22Rv1 (cell line): ENCODE measurements at regions not wholly inside any gene's neighbourhood (a gene's known extent, or its start where the extent isn't known, plus 50 kb on each side); places are given as distances from the start of the nearest gene placed in this dataset.

Source experiments
- CTCF ChIP-seq: fragments of 450-650 bp; IDR thresholded peaks from 2 replicates; pipeline ENCODE4 v1.5.1; 2017; ENCODE audit warnings: mild to moderate bottlenecking
- ZFX ChIP-seq: fragments of 450-650 bp; IDR thresholded peaks from 2 replicates; pipeline ENCODE4 v1.6.1; 2017; ENCODE audit warnings: antibody characterized with exemption, borderline replicate concordance

DNA sequence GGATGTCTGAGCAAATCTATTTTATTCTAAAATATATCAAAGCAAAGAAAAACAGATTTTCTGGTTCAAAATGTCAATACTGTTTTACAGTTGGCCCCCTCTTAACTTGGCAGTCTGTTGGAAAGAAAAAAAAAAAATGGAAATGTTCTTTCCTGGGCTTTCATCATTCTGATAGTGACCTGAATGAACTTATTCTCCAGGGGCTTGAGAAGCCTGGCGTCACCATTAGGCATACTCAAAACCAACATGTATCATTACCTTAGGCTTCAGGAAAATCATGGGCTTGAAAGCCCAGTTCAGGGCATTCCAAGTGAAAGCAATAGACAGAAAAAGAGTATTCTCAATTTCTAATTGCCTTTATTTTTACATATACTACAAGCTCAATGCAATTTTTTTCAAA is 283.7 kb upstream of the PUM3 start:
- no peak for TF ChIP-seq CTCF
- no peak for TF ChIP-seq ZFX
